GM23338 (cell line): ENCODE measurements at regions not wholly inside any gene's neighbourhood (a gene's known extent, or its start where the extent isn't known, plus 50 kb on each side); places are given as distances from the start of the nearest gene placed in this dataset.

Experiments used
- EZH2 ChIP-seq: fragments of 200-600 bp; sonication (generic); IDR thresholded peaks from one replicate; pipeline ENCODE4 v1.8.0; 2017; ENCODE audit warnings: antibody characterized with exemption, mild to moderate bottlenecking, low read depth; ENCODE audit not compliant: unreplicated experiment
- JUNB ChIP-seq: IDR thresholded peaks from one replicate; pipeline ENCODE4 v1.6.1; 2016; ENCODE audit warnings: antibody characterized with exemption; ENCODE audit not compliant: unreplicated experiment

DNA sequence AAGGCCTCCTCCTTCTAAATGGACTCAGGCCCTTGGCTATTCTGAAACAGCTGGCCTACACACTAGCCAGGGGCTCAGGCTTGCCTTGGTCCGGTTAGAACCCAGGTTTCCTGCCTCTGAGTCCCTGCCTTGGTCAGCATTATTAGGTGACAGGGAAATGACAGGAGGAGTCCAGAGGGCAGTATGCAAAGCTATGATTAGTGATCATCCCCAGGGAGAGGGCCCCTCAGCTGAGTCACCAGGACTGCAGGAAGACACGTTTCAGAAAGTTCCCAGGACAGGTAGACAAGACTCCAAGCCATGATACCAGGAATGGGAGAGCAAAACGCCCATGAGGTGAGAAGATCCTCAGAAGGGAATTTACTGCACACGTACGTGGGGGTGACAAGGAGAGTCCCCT lies 301.1 kb upstream of the COBL start:
- TF ChIP-seq JUNB (no peak), EZH2 (no peak)
